ENCODE measurements at regions not wholly inside any gene's neighbourhood (a gene's known extent, or its start where the extent isn't known, plus 50 kb on each side); places are given as distances from the start of the nearest gene placed in this dataset.
"Not testable (repeated sequence)": the region's sequence is repeated elsewhere in the genome, so short reads cannot be mapped to it uniquely, and the experiment has no call there.

- no peak for DNase-seq
Observed at GRCh38 chr5:115469904-115470516, 74.6 kb downstream of the FEM1C start.

GRCh38 chr5:115467628-115468027 lies 76.9 kb downstream of the FEM1C start:
- no peak for DNase-seq

DNA sequence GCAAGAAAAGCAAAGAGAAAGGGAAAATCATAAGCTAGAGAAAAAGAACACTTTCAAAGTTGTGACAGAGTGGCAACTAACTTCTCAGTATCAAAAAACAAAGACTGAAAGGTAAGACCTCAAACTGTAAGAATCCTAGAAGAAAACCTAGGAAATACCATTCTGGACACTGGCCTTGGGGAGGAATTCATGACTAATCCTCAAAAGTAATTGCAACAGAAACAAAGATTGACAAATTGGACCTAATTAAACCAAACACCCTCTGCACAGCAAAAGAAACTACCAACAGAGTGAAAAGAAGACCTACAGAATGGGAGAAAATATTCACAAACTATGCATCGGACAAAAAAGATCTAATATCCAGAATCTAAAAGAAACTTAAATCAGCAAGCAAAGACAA lies 79.1 kb downstream of the FEM1C start:
- no peak for DNase-seq

DNA sequence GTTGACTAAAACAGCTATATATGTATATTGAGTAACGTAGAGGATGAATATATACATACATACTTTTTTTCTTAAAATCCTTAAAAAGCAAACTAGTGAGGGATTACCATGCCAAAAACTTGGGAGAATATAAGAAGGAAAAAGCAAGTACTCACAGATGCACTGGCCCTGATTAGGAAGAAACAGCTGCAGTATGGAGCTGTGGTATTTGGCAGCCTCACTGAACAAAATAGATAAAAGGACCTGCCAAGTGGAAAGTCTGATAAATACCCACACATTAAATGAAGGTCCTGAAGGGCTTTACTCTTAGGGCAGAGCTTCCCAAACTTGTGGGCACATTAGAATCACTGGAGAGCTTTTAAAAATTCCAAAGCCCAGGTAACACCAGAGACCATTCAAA lies 80.6 kb downstream of the FEM1C start:
- DNase-seq, result no peak

DNA sequence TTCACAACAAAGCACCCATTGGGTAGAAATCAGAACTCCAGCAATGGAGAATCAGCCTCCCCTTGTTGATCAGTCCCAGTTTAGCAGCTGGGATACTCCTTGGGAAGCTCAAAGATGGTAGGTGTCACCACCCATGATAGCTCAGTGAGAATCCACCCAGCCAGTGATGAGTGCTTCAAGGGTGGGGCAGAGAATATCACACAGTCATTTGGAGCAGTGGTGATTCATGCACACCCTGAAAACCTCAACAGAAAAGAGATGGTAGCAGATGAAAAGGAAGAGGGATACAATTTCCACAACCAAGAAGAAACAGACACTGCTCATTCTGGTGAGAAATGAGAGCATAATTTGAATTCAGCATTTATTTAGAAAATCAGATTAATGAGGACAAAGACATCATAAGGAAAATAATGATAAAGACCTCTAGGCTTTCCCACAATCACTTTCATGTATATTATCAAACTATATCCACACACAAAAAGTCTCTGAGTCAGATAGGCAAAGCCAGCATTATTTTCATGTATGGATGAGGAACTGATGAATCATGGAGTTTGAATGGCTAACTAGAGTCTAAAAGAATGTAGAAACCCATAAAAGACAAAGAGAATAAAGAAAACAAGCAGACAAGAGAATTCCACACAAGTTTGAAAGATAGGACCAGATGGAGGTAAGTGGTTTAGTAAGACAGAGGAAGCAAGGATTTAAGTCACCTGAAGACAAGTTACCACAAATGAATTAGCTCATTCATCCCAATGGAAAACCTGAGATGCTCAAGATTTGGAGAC lies 82.9 kb downstream of the FEM1C start:
- DNase-seq, result peak; percentile 34

DNA sequence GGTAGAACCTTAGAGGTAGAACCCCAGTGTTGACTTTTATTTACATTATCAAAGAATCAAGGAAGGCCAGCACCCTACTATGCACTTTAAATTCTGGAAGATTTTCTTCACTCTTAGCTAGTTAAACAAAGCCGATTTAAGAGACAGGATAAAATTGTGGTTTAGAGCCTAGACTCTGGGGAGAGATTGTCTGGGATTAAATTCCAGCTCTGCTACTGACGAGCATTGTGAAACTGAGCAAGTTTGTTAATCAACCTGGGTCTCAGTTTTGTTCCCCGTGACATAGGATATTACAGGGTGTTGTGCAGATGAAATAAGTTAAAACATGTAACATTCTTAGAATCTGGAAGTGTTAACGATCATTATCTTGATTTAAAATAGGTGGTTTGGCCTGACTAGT lies 83.5 kb downstream of the FEM1C start:
- DNase-seq, result no peak

DNA sequence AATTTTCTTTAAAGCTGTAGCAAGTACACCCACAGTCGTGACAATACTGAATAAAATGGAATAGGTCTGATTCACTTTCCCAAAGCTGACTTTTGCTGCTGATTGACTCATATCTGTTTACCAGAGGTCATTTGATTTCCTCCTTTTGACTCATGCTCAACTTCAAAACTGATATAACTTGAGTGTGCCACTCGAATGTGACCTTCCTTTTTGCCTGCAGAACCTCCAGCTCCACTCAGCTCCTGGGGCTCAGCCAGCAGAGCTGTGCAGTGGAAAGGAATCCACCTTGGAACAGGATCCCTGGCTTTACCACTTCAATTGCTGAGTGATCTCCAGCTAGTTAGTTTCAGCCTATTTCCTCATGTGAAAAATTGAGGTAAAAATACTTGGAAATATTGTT lies 84.1 kb downstream of the FEM1C start:
- peak; percentile 66 for DNase-seq

DNA sequence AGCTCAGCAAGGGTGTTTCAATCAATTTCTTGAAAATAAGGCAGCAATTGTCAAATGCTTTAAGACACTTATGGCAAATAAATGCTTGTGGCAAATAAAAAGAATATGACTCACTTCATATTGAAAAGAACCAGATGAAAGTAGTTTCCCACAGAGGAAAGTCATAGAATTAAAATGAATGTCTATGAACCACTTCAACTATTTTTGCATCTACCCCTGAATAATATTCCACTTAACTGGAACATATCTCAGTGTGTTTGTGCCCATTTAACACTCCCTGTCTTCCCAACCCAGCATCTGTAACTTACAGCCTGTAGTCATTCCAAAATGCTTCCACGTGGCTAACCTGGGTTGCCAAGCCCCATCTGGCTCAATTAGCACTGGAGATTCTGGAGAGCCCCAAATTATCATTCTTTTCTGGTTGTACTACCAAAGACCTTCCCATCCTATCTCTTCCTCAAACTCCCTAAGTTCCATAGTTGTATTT lies 84.7 kb downstream of the FEM1C start:
- no peak for DNase-seq

DNA sequence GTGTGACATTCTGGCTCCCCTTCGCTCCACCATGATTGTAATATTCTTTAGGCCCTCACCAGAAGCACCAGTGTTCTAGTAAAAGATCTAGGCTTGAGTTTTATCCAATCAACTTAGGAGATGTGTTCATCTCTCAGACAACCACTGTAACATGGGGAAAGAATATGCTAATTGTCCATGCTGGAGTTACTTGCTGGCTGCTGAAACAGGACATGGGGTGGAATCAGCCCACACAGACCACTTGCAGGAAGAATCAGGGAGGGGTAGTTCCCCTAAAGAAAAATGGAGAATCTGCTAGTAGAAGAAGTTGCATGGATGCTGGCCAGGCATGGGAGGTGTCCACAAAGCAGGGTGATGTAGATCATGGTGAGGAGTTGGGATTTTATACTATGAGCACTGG lies 86.2 kb downstream of the FEM1C start:
- DNase-seq, result no peak

GRCh38 chr5:115458003-115458409 lies 86.6 kb downstream of the FEM1C start:
- no peak for DNase-seq

DNA sequence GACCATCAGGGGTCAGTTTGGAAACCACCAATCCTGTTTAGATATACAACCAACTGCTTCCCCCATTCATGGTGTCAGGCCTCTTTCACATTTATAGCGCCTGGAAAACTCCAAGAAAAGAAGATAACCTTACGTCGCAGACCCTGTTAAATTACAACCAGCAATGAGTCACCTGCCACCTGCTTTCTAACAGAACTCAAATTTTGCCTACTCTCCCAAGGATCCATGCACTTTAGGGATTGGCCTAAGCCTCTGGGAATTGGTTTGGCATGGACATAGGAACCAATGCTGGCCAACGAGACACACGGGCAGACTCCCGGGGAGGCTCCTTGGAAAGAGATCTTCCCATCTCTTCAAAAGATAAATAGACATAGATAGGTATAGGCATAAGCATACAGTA lies 87.0 kb downstream of the FEM1C start:
- DNase-seq, result no peak

DNA sequence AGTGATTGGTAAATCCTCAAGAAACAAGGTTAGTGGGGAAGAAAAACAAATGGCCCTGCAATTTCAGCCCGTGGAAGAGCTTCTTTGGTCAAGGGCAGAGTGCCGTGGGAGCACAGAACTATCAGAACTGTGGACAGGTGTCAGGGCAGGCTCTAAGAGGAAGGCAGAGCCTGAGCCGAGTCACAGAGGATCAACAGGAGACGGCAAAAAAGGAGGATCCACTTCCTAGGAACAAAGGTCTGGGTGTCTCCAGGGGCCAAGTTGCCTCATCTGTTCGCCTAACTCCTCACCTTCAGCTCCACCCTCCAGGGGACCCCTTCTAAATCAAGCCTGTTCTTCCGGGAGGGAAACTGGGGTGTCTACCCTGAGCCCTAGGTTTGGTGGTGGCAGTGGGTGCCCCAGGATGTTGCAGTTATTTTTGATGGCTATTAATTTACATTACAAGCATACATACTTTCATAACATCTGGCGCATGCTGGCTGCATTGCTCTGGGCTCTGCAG lies 88.0 kb downstream of the FEM1C start:
- DNase-seq, result no peak

GRCh38 chr5:115456056-115456455 lies 88.5 kb downstream of the FEM1C start:
- no peak for DNase-seq

GRCh38 chr5:115455301-115455707 lies 89.3 kb downstream of the FEM1C start:
- DNase-seq, result no peak

- no peak for DNase-seq
Observed at GRCh38 chr5:115453391-115454095, 91.0 kb downstream of the FEM1C start.

GRCh38 chr5:115452536-115453235 lies 91.9 kb downstream of the FEM1C start:
- DNase-seq, result no peak

DNA sequence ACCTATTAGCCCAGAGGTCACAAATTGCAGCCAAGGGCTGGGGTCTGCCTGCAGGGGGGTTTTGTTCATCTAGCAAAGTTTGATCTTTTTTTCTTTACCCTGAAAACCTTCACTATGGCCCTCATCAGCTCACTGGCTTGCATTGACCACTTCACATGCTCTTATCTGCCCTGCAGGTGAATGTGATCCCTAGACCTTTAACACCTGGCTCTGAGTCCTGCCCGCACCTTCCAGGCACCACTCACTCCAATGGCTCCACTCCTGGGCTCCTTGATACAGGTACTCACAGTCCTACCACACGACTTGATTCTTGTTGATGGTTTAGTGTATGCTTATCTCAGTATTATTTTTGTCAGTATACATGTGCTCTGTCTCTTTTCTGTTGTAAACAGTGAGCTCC lies 92.5 kb downstream of the FEM1C start:
- no peak for DNase-seq

GRCh38 chr5:115450741-115451140 lies 93.8 kb downstream of the FEM1C start:
- DNase-seq, result peak; percentile 53

DNA sequence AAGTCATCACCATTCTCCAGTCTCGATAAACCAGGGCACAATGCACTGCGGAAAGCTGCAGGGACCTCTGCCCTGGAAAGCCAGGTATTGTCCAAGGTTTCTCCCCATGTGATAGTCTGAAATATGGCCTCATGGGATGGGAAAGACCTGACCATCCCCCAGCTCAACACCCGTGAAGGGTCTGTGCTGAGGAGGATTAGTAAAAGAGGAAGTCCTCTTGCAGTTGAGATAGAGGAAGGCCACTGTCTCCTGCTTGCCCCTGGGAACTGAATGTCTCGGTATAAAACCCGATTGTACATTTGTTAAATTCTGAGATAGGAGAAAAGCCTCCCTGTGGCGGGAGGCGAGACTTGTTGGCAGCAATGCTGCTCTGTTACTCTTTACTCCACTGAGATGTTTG lies 95.9 kb downstream of the FEM1C start:
- DNase-seq, result not testable (repeated sequence)

DNA sequence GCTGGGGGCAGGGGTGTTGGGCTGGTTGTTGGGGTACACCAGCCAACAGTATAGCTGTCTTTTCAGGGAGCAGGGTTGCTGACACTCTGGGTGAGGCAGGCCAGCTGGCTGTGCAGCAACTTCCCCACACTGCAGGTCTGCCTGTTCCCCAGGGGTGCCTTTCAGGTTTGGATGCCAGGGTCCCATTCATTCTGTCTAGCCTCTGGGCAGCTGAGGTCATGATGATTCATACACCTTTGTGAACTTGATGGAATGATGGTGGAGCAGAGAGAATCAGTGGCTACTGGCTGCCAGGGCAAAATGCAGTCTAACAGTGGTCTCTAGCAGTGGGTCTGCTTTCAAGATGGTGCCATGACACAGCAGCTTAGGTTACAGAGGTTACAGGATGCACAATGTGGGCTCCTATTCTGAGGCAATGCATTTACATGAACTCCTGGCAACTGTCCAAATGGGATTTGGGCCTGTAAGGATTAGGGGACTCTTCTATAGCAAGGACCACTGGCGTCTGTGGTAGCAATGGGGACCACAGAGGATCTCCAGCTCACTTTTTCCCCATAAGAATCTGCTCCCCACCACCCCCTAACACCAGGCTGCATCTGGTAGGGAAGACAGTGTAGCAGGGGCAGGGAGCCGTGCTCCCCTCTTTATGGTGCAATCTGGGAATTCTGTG lies 103.7 kb downstream of the FEM1C start:
- DNase-seq, result no peak

GRCh38 chr5:115439639-115440038 lies 104.9 kb downstream of the FEM1C start:
- no peak for DNase-seq

DNA sequence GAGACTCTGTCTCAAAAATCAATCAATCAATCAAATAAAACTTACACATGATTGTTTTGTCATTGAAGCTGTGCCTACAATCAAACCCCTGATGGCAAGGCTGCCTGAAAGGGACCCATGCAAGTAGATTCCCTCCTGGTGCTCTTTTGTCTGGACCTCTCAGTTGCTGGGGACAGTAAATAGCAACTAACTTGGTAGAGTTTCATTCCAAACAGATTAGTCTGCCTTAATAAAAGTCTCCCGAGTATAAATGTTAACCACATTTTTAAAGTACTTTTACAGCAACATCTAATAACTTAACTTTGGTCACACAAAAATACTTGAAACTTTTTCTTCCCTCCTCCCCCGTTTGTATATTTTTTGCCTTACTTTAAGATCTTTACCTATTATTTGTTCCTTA lies 105.5 kb downstream of the FEM1C start:
- no peak for DNase-seq

Data from amniotic stem cell (primary cell).